ENCODE measurements at regions not wholly inside any gene's neighbourhood (a gene's known extent, or its start where the extent isn't known, plus 50 kb on each side); places are given as distances from the start of the nearest gene placed in this dataset.
"Not testable (repeated sequence)": the region's sequence is repeated elsewhere in the genome, so short reads cannot be mapped to it uniquely, and the experiment has no call there.

GRCh38 chr2:58714238-58714637, 473.1 kb upstream of the FANCL start:
- Histone ChIP-seq H3K4me3 (ENCODE audit: low read depth, low read length) (no peak overlapping the region), H3K4me1 (ENCODE audit: insufficient read depth) (no peaks in the 10 kb centered on the region), H3K27ac (ENCODE audit: low read depth) (no peak overlapping the region), H3K36me3 (ENCODE audit: insufficient read depth) (no peaks in the 10 kb centered on the region)
- DNase-seq (ENCODE audit: extremely low spot score) = no peak
- 88% methylated on average over 7 of the region's 7 CpGs for WGBS

GRCh38 chr2:58710795-58711279, 469.7 kb upstream of the FANCL start:
- Histone ChIP-seq H3K27ac (ENCODE audit: low read depth) (no peak overlapping the region), H3K4me3 (ENCODE audit: low read depth, low read length) (no peak overlapping the region), H3K4me1 (ENCODE audit: insufficient read depth) (no peaks in the 10 kb centered on the region), H3K36me3 (ENCODE audit: insufficient read depth) (no peaks in the 10 kb centered on the region)
- WGBS = 62% methylated on average over 8 of the region's 8 CpGs
- DNase-seq (ENCODE audit: extremely low spot score) = no peak

DNA sequence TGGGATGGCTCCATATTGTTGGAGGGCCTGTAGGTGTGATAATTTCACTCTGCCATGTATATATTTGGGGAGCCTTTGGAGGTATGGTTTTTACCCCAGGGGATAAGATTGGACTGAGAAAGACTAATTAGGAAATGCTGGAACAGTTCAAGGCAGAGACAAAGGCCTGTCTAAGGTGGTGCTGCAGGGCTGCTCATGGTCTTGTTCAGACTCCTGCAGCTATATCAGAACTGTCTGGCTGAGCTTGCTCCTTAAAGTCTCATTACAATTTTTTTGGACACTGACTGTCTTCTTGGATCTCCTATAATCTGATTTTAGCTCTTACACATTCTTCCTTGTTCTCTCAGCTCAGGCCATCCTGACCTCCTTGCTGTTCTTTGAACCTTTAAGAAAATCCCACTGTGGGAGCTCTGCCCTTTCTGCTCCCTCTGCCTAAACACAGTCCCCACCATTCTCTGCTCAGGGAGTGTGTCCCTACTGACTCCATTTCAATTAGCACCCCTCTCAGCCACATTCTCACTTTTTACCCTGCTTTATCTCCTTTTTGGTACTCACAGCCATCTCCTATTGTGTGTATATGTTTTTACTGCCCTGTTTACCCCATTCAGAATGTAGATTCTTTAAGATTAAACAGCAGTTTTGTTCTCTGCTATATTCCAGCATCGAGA, 468.7 kb upstream of the FANCL start:
- Histone ChIP-seq H3K36me3 (ENCODE audit: insufficient read depth) (no peaks in the 10 kb centered on the region), H3K4me1 (ENCODE audit: insufficient read depth) (no peaks in the 10 kb centered on the region), H3K27ac (ENCODE audit: low read depth) (no peak overlapping the region), H3K4me3 (ENCODE audit: low read depth, low read length) (no peak overlapping the region)
- no peak for DNase-seq (ENCODE audit: extremely low spot score)
- WGBS = 84% methylated on average over 1 of the region's 1 CpG

GRCh38 chr2:58709274-58709673, 468.1 kb upstream of the FANCL start:
- 84% methylated on average over 4 of the region's 4 CpGs for WGBS

GRCh38 chr2:58708565-58708964, 467.4 kb upstream of the FANCL start:
- no peak for DNase-seq (ENCODE audit: extremely low spot score)
- no peaks in the 10 kb centered on the region for H3K36me3 ChIP-seq (ENCODE audit: insufficient read depth)
- H3K27ac ChIP-seq (ENCODE audit: low read depth) = no peak overlapping the region
- WGBS = 62% methylated on average over 1 of the region's 1 CpG
- no peaks in the 10 kb centered on the region for H3K4me1 ChIP-seq (ENCODE audit: insufficient read depth)
- no peak overlapping the region for H3K4me3 ChIP-seq (ENCODE audit: low read depth, low read length)

More at GRCh38 chr2:58709274-58709673, 468.1 kb upstream of the FANCL start:
- H3K27ac ChIP-seq (ENCODE audit: low read depth) = no peak overlapping the region
- DNase-seq (ENCODE audit: extremely low spot score) = no peak
- H3K4me3 ChIP-seq (ENCODE audit: low read depth, low read length) = no peak overlapping the region
- H3K4me1 ChIP-seq (ENCODE audit: insufficient read depth) = no peaks in the 10 kb centered on the region
- H3K36me3 ChIP-seq (ENCODE audit: insufficient read depth) = no peaks in the 10 kb centered on the region

GRCh38 chr2:58702302-58702885, 461.3 kb upstream of the FANCL start:
- no peaks in the 10 kb centered on the region for H3K4me1 ChIP-seq (ENCODE audit: insufficient read depth)
- WGBS = 44% methylated on average over 2 of the region's 2 CpGs

GRCh38 chr2:58701688-58702301, 460.7 kb upstream of the FANCL start:
- Histone ChIP-seq H3K4me1 (ENCODE audit: insufficient read depth) (no peaks in the 10 kb centered on the region), H3K36me3 (ENCODE audit: insufficient read depth) (no peaks in the 10 kb centered on the region), H3K27ac (ENCODE audit: low read depth) (no peak overlapping the region), H3K4me3 (ENCODE audit: low read depth, low read length) (no peak overlapping the region)
- no peak for DNase-seq (ENCODE audit: extremely low spot score)
- 84% methylated on average over 3 of the region's 3 CpGs for WGBS

More at GRCh38 chr2:58702302-58702885, 461.3 kb upstream of the FANCL start:
- no peak for DNase-seq (ENCODE audit: extremely low spot score)
- H3K36me3 ChIP-seq (ENCODE audit: insufficient read depth) = no peaks in the 10 kb centered on the region
- no peak overlapping the region for H3K4me3 ChIP-seq (ENCODE audit: low read depth, low read length)
- no peak overlapping the region for H3K27ac ChIP-seq (ENCODE audit: low read depth)

- no peak for DNase-seq (ENCODE audit: extremely low spot score)
- Histone ChIP-seq H3K4me1 (ENCODE audit: insufficient read depth) (no peaks in the 10 kb centered on the region), H3K36me3 (ENCODE audit: insufficient read depth) (no peaks in the 10 kb centered on the region), H3K4me3 (ENCODE audit: low read depth, low read length) (no peak overlapping the region), H3K27ac (ENCODE audit: low read depth) (no peak overlapping the region)
- 73% methylated on average over 1 of the region's 1 CpG for WGBS
These were observed 459.5 kb upstream of the FANCL start for GRCh38 chr2:58700591-58700990.

GRCh38 chr2:58699411-58699810, 458.3 kb upstream of the FANCL start:
- Histone ChIP-seq H3K4me1 (ENCODE audit: insufficient read depth) (no peaks in the 10 kb centered on the region), H3K4me3 (ENCODE audit: low read depth, low read length) (no peak overlapping the region), H3K36me3 (ENCODE audit: insufficient read depth) (no peaks in the 10 kb centered on the region), H3K27ac (ENCODE audit: low read depth) (no peak overlapping the region)
- no peak for DNase-seq (ENCODE audit: extremely low spot score)
- 69% methylated on average over 3 of the region's 3 CpGs for WGBS

DNA sequence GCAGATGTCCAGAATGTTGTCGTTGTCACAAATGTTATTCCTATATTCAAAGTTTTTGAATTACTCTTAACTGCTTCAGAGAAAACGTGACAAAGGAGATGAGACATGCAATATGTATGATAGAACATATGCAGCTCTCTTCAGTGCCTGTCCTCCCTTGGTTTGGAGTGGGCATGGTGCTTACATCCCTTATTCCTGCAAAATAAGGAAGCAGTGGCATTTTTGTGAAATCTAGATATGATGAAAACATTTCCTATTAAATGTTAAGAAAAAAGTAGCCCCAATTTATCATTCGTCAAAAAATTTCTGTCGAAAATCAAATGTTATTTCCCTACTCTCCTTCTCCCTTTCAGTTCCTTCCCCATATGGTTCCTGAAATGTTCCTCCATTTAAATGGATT, 457.5 kb upstream of the FANCL start:
- WGBS = 77% methylated on average over 4 of the region's 4 CpGs
- no peak overlapping the region for H3K4me3 ChIP-seq (ENCODE audit: low read depth, low read length)
- DNase-seq (ENCODE audit: extremely low spot score) = no peak
- H3K4me1 ChIP-seq (ENCODE audit: insufficient read depth) = no peaks in the 10 kb centered on the region
- no peak overlapping the region for H3K27ac ChIP-seq (ENCODE audit: low read depth)
- H3K36me3 ChIP-seq (ENCODE audit: insufficient read depth) = no peaks in the 10 kb centered on the region

DNA sequence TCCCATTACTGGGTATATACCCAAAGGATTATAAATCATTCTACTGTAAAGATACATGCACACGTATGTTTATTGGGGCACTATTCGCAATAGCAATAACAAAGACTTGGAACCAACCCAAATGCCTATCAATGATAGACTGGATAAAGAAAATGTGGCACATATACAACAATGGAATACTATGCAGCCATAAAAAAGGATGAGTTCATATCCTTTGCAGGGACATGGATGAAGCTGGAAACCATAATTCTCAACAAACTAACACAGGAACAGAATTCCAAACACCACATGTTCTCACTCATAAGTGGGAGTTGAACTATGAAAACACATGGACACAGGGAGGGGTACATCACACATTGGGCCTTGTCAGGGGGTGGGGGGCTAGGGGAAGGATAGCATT, 453.0 kb upstream of the FANCL start:
- H3K27ac ChIP-seq (ENCODE audit: low read depth); H3K36me3 ChIP-seq (ENCODE audit: insufficient read depth); H3K4me1 ChIP-seq (ENCODE audit: insufficient read depth); DNase-seq (ENCODE audit: extremely low spot score); H3K4me3 ChIP-seq (ENCODE audit: low read depth, low read length): not testable (repeated sequence)
- 90% methylated on average over 2 of the region's 2 CpGs for WGBS

- 79% methylated on average over 2 of the region's 2 CpGs for WGBS
- DNase-seq (ENCODE audit: extremely low spot score); H3K4me1 ChIP-seq (ENCODE audit: insufficient read depth); H3K27ac ChIP-seq (ENCODE audit: low read depth); H3K4me3 ChIP-seq (ENCODE audit: low read depth, low read length); H3K36me3 ChIP-seq (ENCODE audit: insufficient read depth): not testable (repeated sequence)
These were observed 449.9 kb upstream of the FANCL start for GRCh38 chr2:58691041-58691440.

- no peak overlapping the region for H3K4me3 ChIP-seq (ENCODE audit: low read depth, low read length)
- H3K4me1 ChIP-seq (ENCODE audit: insufficient read depth) = no peaks in the 10 kb centered on the region
- DNase-seq (ENCODE audit: extremely low spot score) = no peak
- H3K27ac ChIP-seq (ENCODE audit: low read depth) = no peak overlapping the region
- 73% methylated on average over 4 of the region's 4 CpGs for WGBS
- no peaks in the 10 kb centered on the region for H3K36me3 ChIP-seq (ENCODE audit: insufficient read depth)
These were observed 447.7 kb upstream of the FANCL start for GRCh38 chr2:58688813-58689212.

DNA sequence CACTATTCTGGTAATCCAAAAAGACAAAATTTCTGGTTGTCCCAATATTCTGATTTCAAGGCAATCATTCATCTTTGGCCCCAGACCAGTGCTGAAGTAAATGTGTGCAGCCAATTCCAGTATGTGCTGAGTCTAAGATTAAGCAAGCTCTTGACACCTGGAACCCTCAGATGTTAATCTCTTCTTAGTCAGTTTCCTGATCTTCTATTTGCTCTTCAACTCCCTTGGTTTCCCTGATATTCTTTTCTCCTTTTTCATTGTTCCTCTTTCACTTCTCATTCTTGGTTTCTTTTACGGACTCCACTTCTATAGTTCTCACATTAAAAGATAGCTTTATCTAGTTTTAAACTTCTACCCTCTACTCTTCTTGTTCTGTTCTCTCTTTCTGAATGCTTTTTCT, 445.7 kb upstream of the FANCL start:
- Histone ChIP-seq H3K4me1 (ENCODE audit: insufficient read depth) (no peaks in the 10 kb centered on the region), H3K36me3 (ENCODE audit: insufficient read depth) (no peaks in the 10 kb centered on the region), H3K27ac (ENCODE audit: low read depth) (no peak overlapping the region), H3K4me3 (ENCODE audit: low read depth, low read length) (no peak overlapping the region)
- DNase-seq (ENCODE audit: extremely low spot score) = no peak
- 90% methylated on average over 1 of the region's 1 CpG for WGBS
